A549 (cell line): ENCODE measurements at regions not wholly inside any gene's neighbourhood (a gene's known extent, or its start where the extent isn't known, plus 50 kb on each side); places are given as distances from the start of the nearest gene placed in this dataset.

Experiments used
- CHD4 ChIP-seq: fragments of 200-600 bp; sonication (generic); IDR thresholded peaks from 2 replicates; pipeline ENCODE4 v1.6.1; 2016; ENCODE audit warnings: antibody characterized with exemption, mild to moderate bottlenecking, borderline replicate concordance
- JUN ChIP-seq, 2 experiments: fragments of >200 bp; sonication (Bioruptor Twin); formaldehyde crosslinking; IDR thresholded peaks; 2 replicates in 1 of 2; 3 replicates in 1 of 2; pipeline ENCODE4 v1.6.1; 2016 to 2017
- KDM1A ChIP-seq: fragments of 200-600 bp; sonication (generic); IDR thresholded peaks from 2 replicates; pipeline ENCODE4 v1.6.1; 2016; ENCODE audit warnings: low read depth, mild to moderate bottlenecking
- POLR2A ChIP-seq: IDR thresholded peaks from 2 replicates; pipeline ENCODE4 v1.6.1; 2012; ENCODE audit warnings: mild to moderate bottlenecking, low read length
- POLR2AphosphoS2 ChIP-seq: conservative IDR thresholded peaks from 2 replicates; pipeline ENCODE4 v1.6.1; 2012; ENCODE audit warnings: low read length, improper control_type of control experiment, inconsistent platforms
- ZSCAN20 ChIP-seq: fragments of 250-450 bp; sonication (Bioruptor Pico); IDR thresholded peaks from 2 replicates; pipeline ENCODE4 v1.8.0; 2022; ENCODE audit warnings: mild to moderate bottlenecking, moderate library complexity
- TF ChIP-seq, protein P1 (sequence below): fragments of 200-600 bp; sonication (generic); IDR thresholded peaks from 2 replicates; pipeline ENCODE4 v1.6.1; 2016; ENCODE audit warnings: antibody characterized with exemption, mild to moderate bottlenecking, moderate library complexity
- TF ChIP-seq, protein P2 (sequence below): fragments of >200 bp; sonication (Bioruptor Twin); formaldehyde crosslinking; IDR thresholded peaks from 3 replicates; pipeline ENCODE4 v1.5.1; 2016
- TF ChIP-seq, protein P3 (sequence below): IDR thresholded peaks from 2 replicates; pipeline ENCODE4 v1.6.1; 2012

DNA sequence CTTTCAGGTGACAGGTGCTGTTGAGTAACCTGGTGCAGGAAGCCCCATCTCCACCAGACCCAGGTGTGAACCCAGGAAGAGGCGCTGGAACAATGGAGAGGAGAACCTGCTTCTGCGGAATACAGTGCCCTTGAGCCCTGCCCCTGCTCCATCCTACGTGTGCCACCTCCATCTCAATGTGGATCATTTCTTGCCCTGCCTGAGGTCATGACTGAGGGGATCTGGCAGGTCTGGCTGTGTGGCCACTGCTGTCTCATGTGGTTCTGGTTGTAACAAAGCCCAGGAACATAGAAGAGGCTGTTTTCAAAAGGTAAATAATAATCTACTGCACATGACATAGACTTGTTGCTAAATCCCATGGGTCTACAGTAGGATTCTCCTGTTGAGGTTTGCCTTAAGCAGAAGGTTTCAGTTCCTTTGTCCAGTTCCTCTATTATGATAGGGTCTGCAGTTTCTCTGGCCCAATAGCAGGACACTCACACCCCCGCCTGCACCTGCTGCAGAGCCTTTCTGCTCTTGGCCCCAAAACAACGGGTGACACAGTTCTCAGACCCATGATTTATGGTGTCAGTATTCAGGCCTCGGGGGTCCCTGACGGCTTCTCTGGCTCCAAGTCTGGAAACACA lies 113.5 kb upstream of the IGLL5 start:
- TF ChIP-seq POLR2A (no peak), CHD4 (no peak), ZSCAN20 (CRISPR knock-in tag) (no peak), KDM1A (no peak), JUN (IDR thresholded peaks at IDR 0.05) (no peak), POLR2AphosphoS2 (no peak)
- TF ChIP-seq, protein P1, sequence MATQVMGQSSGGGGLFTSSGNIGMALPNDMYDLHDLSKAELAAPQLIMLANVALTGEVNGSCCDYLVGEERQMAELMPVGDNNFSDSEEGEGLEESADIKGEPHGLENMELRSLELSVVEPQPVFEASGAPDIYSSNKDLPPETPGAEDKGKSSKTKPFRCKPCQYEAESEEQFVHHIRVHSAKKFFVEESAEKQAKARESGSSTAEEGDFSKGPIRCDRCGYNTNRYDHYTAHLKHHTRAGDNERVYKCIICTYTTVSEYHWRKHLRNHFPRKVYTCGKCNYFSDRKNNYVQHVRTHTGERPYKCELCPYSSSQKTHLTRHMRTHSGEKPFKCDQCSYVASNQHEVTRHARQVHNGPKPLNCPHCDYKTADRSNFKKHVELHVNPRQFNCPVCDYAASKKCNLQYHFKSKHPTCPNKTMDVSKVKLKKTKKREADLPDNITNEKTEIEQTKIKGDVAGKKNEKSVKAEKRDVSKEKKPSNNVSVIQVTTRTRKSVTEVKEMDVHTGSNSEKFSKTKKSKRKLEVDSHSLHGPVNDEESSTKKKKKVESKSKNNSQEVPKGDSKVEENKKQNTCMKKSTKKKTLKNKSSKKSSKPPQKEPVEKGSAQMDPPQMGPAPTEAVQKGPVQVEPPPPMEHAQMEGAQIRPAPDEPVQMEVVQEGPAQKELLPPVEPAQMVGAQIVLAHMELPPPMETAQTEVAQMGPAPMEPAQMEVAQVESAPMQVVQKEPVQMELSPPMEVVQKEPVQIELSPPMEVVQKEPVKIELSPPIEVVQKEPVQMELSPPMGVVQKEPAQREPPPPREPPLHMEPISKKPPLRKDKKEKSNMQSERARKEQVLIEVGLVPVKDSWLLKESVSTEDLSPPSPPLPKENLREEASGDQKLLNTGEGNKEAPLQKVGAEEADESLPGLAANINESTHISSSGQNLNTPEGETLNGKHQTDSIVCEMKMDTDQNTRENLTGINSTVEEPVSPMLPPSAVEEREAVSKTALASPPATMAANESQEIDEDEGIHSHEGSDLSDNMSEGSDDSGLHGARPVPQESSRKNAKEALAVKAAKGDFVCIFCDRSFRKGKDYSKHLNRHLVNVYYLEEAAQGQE, result no peak
- TF ChIP-seq, protein P2, sequence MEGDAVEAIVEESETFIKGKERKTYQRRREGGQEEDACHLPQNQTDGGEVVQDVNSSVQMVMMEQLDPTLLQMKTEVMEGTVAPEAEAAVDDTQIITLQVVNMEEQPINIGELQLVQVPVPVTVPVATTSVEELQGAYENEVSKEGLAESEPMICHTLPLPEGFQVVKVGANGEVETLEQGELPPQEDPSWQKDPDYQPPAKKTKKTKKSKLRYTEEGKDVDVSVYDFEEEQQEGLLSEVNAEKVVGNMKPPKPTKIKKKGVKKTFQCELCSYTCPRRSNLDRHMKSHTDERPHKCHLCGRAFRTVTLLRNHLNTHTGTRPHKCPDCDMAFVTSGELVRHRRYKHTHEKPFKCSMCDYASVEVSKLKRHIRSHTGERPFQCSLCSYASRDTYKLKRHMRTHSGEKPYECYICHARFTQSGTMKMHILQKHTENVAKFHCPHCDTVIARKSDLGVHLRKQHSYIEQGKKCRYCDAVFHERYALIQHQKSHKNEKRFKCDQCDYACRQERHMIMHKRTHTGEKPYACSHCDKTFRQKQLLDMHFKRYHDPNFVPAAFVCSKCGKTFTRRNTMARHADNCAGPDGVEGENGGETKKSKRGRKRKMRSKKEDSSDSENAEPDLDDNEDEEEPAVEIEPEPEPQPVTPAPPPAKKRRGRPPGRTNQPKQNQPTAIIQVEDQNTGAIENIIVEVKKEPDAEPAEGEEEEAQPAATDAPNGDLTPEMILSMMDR, result no peak
- TF ChIP-seq, protein P3, sequence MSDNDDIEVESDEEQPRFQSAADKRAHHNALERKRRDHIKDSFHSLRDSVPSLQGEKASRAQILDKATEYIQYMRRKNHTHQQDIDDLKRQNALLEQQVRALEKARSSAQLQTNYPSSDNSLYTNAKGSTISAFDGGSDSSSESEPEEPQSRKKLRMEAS, result no peak
